H9 (cell line): ENCODE measurements at regions not wholly inside any gene's neighbourhood (a gene's known extent, or its start where the extent isn't known, plus 50 kb on each side); places are given as distances from the start of the nearest gene placed in this dataset.

Experiments
- DNase-seq: peaks from one replicate; pipeline ENCODE4 v3.0.0-alpha.2; 2017
- H2AFZ ChIP-seq: one replicate; pipeline ENCODE4 v1.6.1; 2013; ENCODE audit warnings: mild to moderate bottlenecking, low read length, control low read depth, moderate library complexity
- H2AK5ac ChIP-seq: 2 replicates; pipeline ENCODE4 v1.6.1; 2013; ENCODE audit warnings: low read length, control low read depth, mixed read lengths; ENCODE audit not compliant: insufficient read length
- H2BK120ac ChIP-seq: one replicate; pipeline ENCODE4 v1.6.1; 2013; ENCODE audit warnings: low read depth, mild to moderate bottlenecking, low read length, control low read depth, inconsistent platforms; ENCODE audit not compliant: poor library complexity, severe bottlenecking
- H2BK12ac ChIP-seq: 2 replicates; pipeline ENCODE4 v1.6.1; 2013; ENCODE audit warnings: low read length, control low read depth, mixed read lengths, low read depth; ENCODE audit not compliant: insufficient read length
- H2BK15ac ChIP-seq: 2 replicates; pipeline ENCODE4 v1.6.1; 2013; ENCODE audit warnings: low read depth, low read length, control low read depth
- H2BK20ac ChIP-seq: one replicate; pipeline ENCODE4 v1.6.1; 2013; ENCODE audit warnings: low read depth, mild to moderate bottlenecking, low read length, control low read depth, inconsistent platforms; ENCODE audit not compliant: poor library complexity, severe bottlenecking
- H2BK5ac ChIP-seq: 2 replicates; pipeline ENCODE4 v1.6.1; 2013; ENCODE audit warnings: low read length, control low read depth, mixed read lengths; ENCODE audit not compliant: insufficient read length
- H3K14ac ChIP-seq: 2 replicates; pipeline ENCODE4 v1.6.1; 2013; ENCODE audit warnings: low read length, control low read depth; ENCODE audit not compliant: insufficient read depth
- H3K18ac ChIP-seq: 2 replicates; pipeline ENCODE4 v1.6.1; 2013; ENCODE audit warnings: low read depth, mild to moderate bottlenecking, mixed read lengths, low read length, control low read depth; ENCODE audit not compliant: insufficient read length
- H3K23ac ChIP-seq: 2 replicates; pipeline ENCODE4 v1.6.1; 2013; ENCODE audit warnings: low read length, control low read depth, mixed read lengths, low read depth; ENCODE audit not compliant: insufficient read length
- H3K23me2 ChIP-seq: 2 replicates; pipeline ENCODE4 v1.6.1; 2013; ENCODE audit warnings: low read depth, mild to moderate bottlenecking, mixed read lengths, low read length, control low read depth; ENCODE audit not compliant: insufficient read length, poor library complexity, severe bottlenecking
- H3K27ac ChIP-seq: 2 replicates; pipeline ENCODE4 v1.5.1; 2013; ENCODE audit warnings: low read length, control low read depth, mixed read lengths, low read depth; ENCODE audit not compliant: insufficient read length
- H3K27me3 ChIP-seq: 2 replicates; pipeline ENCODE4 v1.6.1; 2013; ENCODE audit warnings: low read length, control low read depth, inconsistent platforms; ENCODE audit not compliant: insufficient read depth
- H3K4ac ChIP-seq: 2 replicates; pipeline ENCODE4 v1.6.1; 2013; ENCODE audit warnings: low read depth, mild to moderate bottlenecking, control low read depth, inconsistent platforms, low read length, moderate library complexity
- H3K4me1 ChIP-seq: 2 replicates; pipeline ENCODE4 v1.6.1; 2013; ENCODE audit warnings: low read length, control low read depth, inconsistent platforms; ENCODE audit not compliant: insufficient read depth
- H3K4me2 ChIP-seq: 2 replicates; pipeline ENCODE4 v1.6.1; 2013; ENCODE audit warnings: low read length, control low read depth, mixed read lengths; ENCODE audit not compliant: insufficient read length, insufficient read depth
- H3K56ac ChIP-seq: 2 replicates; pipeline ENCODE4 v1.6.1; 2013; ENCODE audit warnings: low read depth, mild to moderate bottlenecking, mixed read lengths, low read length, control low read depth; ENCODE audit not compliant: insufficient read length
- H3K79me1 ChIP-seq: 2 replicates; pipeline ENCODE4 v1.6.1; 2013; ENCODE audit warnings: low read depth, mild to moderate bottlenecking, moderate library complexity, low read length, control low read depth, inconsistent platforms; ENCODE audit not compliant: insufficient read depth, poor library complexity, severe bottlenecking
- H3K79me2 ChIP-seq: 2 replicates; pipeline ENCODE4 v1.6.1; 2013; ENCODE audit warnings: low read length, control low read depth, inconsistent platforms; ENCODE audit not compliant: insufficient read depth
- H3K9ac ChIP-seq: 2 replicates; pipeline ENCODE4 v1.6.1; 2013; ENCODE audit warnings: low read length, control low read depth, mixed read lengths; ENCODE audit not compliant: insufficient read length; ENCODE audit errors: extremely low read depth
- H3K9me3 ChIP-seq: one replicate; pipeline ENCODE4 v1.6.1; 2013; ENCODE audit warnings: low read depth, low read length, inconsistent platforms; ENCODE audit not compliant: control insufficient read depth
- H3T11ph ChIP-seq: one replicate; pipeline ENCODE4 v1.6.1; 2013; ENCODE audit warnings: mild to moderate bottlenecking, low read length, control low read depth, inconsistent platforms
- H4K20me1 ChIP-seq: one replicate; pipeline ENCODE4 v1.6.1; 2013; ENCODE audit not compliant: control insufficient read depth, insufficient read length, insufficient read depth
- H4K5ac ChIP-seq: 2 replicates; pipeline ENCODE4 v1.6.1; 2013; ENCODE audit warnings: low read depth, mild to moderate bottlenecking, mixed read lengths, low read length, control low read depth; ENCODE audit not compliant: insufficient read length
- H4K8ac ChIP-seq: replicated peaks from 2 replicates; pipeline ENCODE4 v1.6.1; 2013; ENCODE audit warnings: low read length, control low read depth, mixed read lengths, low read depth; ENCODE audit not compliant: insufficient read length
- H4K91ac ChIP-seq: 2 replicates; pipeline ENCODE4 v1.6.1; 2013; ENCODE audit warnings: low read depth, mild to moderate bottlenecking, moderate library complexity, mixed read lengths, low read length, control low read depth; ENCODE audit not compliant: insufficient read length
- H3K27ac Mint-ChIP-seq, 3 experiments: 2 replicates in 2 of 3; 3 replicates in 1 of 3; pipeline ENCODE4 v1.8.0; 2020 to 2021; ENCODE audit warnings: mixed read lengths in 3 of 3, mild to moderate bottlenecking in 1 of 3, moderate library complexity in 1 of 3
- H3K27me3 Mint-ChIP-seq: 2 replicates; pipeline ENCODE4 v1.8.0; 2021; ENCODE audit warnings: low read depth, mild to moderate bottlenecking, moderate library complexity, mixed read lengths
- H3K36me3 Mint-ChIP-seq, 3 experiments: 2 replicates in 2 of 3; 3 replicates in 1 of 3; pipeline ENCODE4 v1.8.0; 2020 to 2021; ENCODE audit warnings: low read depth in 3 of 3, mixed read lengths in 3 of 3; ENCODE audit not compliant: insufficient read depth in 1 of 3
- H3K4me1 Mint-ChIP-seq, 2 experiments: 2 replicates each; pipeline ENCODE4 v1.8.0; 2020; ENCODE audit warnings: mixed read lengths in 2 of 2
- H3K4me3 Mint-ChIP-seq, 2 experiments: 2 replicates in 1 of 2; 3 replicates in 1 of 2; pipeline ENCODE4 v1.8.0; 2020 to 2021; ENCODE audit warnings: mild to moderate bottlenecking in 2 of 2, mixed read lengths in 2 of 2, moderate library complexity in 1 of 2
- H3K9me3 Mint-ChIP-seq, 2 experiments: 2 replicates in 1 of 2; 3 replicates in 1 of 2; pipeline ENCODE4 v1.8.0; 2020; ENCODE audit warnings: mild to moderate bottlenecking in 2 of 2, mixed read lengths in 2 of 2, moderate library complexity in 1 of 2
- TF ChIP-seq, protein P1 (sequence below): fragments of 200-600 bp; sonication (generic); conservative IDR thresholded peaks from 3 replicates; pipeline ENCODE4 v1.8.0; 2021; ENCODE audit warnings: antibody characterized with exemption, mild to moderate bottlenecking

GRCh38 chr18:39419315-39419714 lies 1853.7 kb upstream of the CELF4 start:
- Histone ChIP-seq H4K91ac (no peak overlapping the region), H2BK12ac (no peak overlapping the region), H3K79me1 (no peaks in the 10 kb centered on the region), H4K8ac (no peak overlapping the region), H3K79me2 (no peaks in the 10 kb centered on the region), H3K23ac (no peak overlapping the region), H3K56ac (no peak overlapping the region), H3K27ac (no peak overlapping the region), H3K23me2 (no peaks in the 10 kb centered on the region), H3T11ph (no peak overlapping the region), H2AFZ (no peak overlapping the region), H3K4ac (no peak overlapping the region), H2BK15ac (no peak overlapping the region), H2BK5ac (no peak overlapping the region), H3K27me3 (no peaks in the 10 kb centered on the region), H3K4me1 (no peaks in the 10 kb centered on the region), H3K18ac (no peak overlapping the region), H4K5ac (no peak overlapping the region), H3K9ac (no peak overlapping the region), H3K9me3 (no peaks in the 10 kb centered on the region), H3K4me2 (no peak overlapping the region), H2BK20ac (no peak overlapping the region), H2BK120ac (no peak overlapping the region), H2AK5ac (no peak overlapping the region), H4K20me1 (no peaks in the 10 kb centered on the region), H3K14ac (no peak overlapping the region)
- Mint-ChIP-seq H3K27ac (no peak overlapping the region), H3K9me3 (no peaks in the 10 kb centered on the region), H3K4me3 (no peak overlapping the region), H3K36me3 (no peaks in the 10 kb centered on the region), H3K27me3 (no peaks in the 10 kb centered on the region), H3K4me1 (peaks cover 6 to 9% of the 10 kb centered on the region in 2 experiments; a peak in 3 of 4 replicates)
- no peak for DNase-seq
- TF ChIP-seq, protein P1, sequence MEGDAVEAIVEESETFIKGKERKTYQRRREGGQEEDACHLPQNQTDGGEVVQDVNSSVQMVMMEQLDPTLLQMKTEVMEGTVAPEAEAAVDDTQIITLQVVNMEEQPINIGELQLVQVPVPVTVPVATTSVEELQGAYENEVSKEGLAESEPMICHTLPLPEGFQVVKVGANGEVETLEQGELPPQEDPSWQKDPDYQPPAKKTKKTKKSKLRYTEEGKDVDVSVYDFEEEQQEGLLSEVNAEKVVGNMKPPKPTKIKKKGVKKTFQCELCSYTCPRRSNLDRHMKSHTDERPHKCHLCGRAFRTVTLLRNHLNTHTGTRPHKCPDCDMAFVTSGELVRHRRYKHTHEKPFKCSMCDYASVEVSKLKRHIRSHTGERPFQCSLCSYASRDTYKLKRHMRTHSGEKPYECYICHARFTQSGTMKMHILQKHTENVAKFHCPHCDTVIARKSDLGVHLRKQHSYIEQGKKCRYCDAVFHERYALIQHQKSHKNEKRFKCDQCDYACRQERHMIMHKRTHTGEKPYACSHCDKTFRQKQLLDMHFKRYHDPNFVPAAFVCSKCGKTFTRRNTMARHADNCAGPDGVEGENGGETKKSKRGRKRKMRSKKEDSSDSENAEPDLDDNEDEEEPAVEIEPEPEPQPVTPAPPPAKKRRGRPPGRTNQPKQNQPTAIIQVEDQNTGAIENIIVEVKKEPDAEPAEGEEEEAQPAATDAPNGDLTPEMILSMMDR: no peak
